H9 (cell line): ENCODE measurements at regions not wholly inside any gene's neighbourhood (a gene's known extent, or its start where the extent isn't known, plus 50 kb on each side); places are given as distances from the start of the nearest gene placed in this dataset.

Experiments used
- DNase-seq: peaks from one replicate; pipeline ENCODE4 v3.0.0-alpha.2; 2017
- H2AFZ ChIP-seq: one replicate; pipeline ENCODE4 v1.6.1; 2013; ENCODE audit warnings: mild to moderate bottlenecking, low read length, control low read depth, moderate library complexity
- H2AK5ac ChIP-seq: 2 replicates; pipeline ENCODE4 v1.6.1; 2013; ENCODE audit warnings: low read length, control low read depth, mixed read lengths; ENCODE audit not compliant: insufficient read length
- H2BK120ac ChIP-seq: one replicate; pipeline ENCODE4 v1.6.1; 2013; ENCODE audit warnings: low read depth, mild to moderate bottlenecking, low read length, control low read depth, inconsistent platforms; ENCODE audit not compliant: poor library complexity, severe bottlenecking
- H2BK12ac ChIP-seq: 2 replicates; pipeline ENCODE4 v1.6.1; 2013; ENCODE audit warnings: low read length, control low read depth, mixed read lengths, low read depth; ENCODE audit not compliant: insufficient read length
- H2BK15ac ChIP-seq: 2 replicates; pipeline ENCODE4 v1.6.1; 2013; ENCODE audit warnings: low read depth, low read length, control low read depth
- H2BK20ac ChIP-seq: one replicate; pipeline ENCODE4 v1.6.1; 2013; ENCODE audit warnings: low read depth, mild to moderate bottlenecking, low read length, control low read depth, inconsistent platforms; ENCODE audit not compliant: poor library complexity, severe bottlenecking
- H2BK5ac ChIP-seq: 2 replicates; pipeline ENCODE4 v1.6.1; 2013; ENCODE audit warnings: low read length, control low read depth, mixed read lengths; ENCODE audit not compliant: insufficient read length
- H3K14ac ChIP-seq: 2 replicates; pipeline ENCODE4 v1.6.1; 2013; ENCODE audit warnings: low read length, control low read depth; ENCODE audit not compliant: insufficient read depth
- H3K18ac ChIP-seq: 2 replicates; pipeline ENCODE4 v1.6.1; 2013; ENCODE audit warnings: low read depth, mild to moderate bottlenecking, mixed read lengths, low read length, control low read depth; ENCODE audit not compliant: insufficient read length
- H3K23ac ChIP-seq: 2 replicates; pipeline ENCODE4 v1.6.1; 2013; ENCODE audit warnings: low read length, control low read depth, mixed read lengths, low read depth; ENCODE audit not compliant: insufficient read length
- H3K23me2 ChIP-seq: 2 replicates; pipeline ENCODE4 v1.6.1; 2013; ENCODE audit warnings: low read depth, mild to moderate bottlenecking, mixed read lengths, low read length, control low read depth; ENCODE audit not compliant: insufficient read length, poor library complexity, severe bottlenecking
- H3K27ac ChIP-seq: 2 replicates; pipeline ENCODE4 v1.5.1; 2013; ENCODE audit warnings: low read length, control low read depth, mixed read lengths, low read depth; ENCODE audit not compliant: insufficient read length
- H3K27me3 ChIP-seq: 2 replicates; pipeline ENCODE4 v1.6.1; 2013; ENCODE audit warnings: low read length, control low read depth, inconsistent platforms; ENCODE audit not compliant: insufficient read depth
- H3K4ac ChIP-seq: 2 replicates; pipeline ENCODE4 v1.6.1; 2013; ENCODE audit warnings: low read depth, mild to moderate bottlenecking, control low read depth, inconsistent platforms, low read length, moderate library complexity
- H3K4me1 ChIP-seq: 2 replicates; pipeline ENCODE4 v1.6.1; 2013; ENCODE audit warnings: low read length, control low read depth, inconsistent platforms; ENCODE audit not compliant: insufficient read depth
- H3K4me2 ChIP-seq: 2 replicates; pipeline ENCODE4 v1.6.1; 2013; ENCODE audit warnings: low read length, control low read depth, mixed read lengths; ENCODE audit not compliant: insufficient read length, insufficient read depth
- H3K56ac ChIP-seq: 2 replicates; pipeline ENCODE4 v1.6.1; 2013; ENCODE audit warnings: low read depth, mild to moderate bottlenecking, mixed read lengths, low read length, control low read depth; ENCODE audit not compliant: insufficient read length
- H3K79me1 ChIP-seq: 2 replicates; pipeline ENCODE4 v1.6.1; 2013; ENCODE audit warnings: low read depth, mild to moderate bottlenecking, moderate library complexity, low read length, control low read depth, inconsistent platforms; ENCODE audit not compliant: insufficient read depth, poor library complexity, severe bottlenecking
- H3K79me2 ChIP-seq: 2 replicates; pipeline ENCODE4 v1.6.1; 2013; ENCODE audit warnings: low read length, control low read depth, inconsistent platforms; ENCODE audit not compliant: insufficient read depth
- H3K9ac ChIP-seq: 2 replicates; pipeline ENCODE4 v1.6.1; 2013; ENCODE audit warnings: low read length, control low read depth, mixed read lengths; ENCODE audit not compliant: insufficient read length; ENCODE audit errors: extremely low read depth
- H3K9me3 ChIP-seq: one replicate; pipeline ENCODE4 v1.6.1; 2013; ENCODE audit warnings: low read depth, low read length, inconsistent platforms; ENCODE audit not compliant: control insufficient read depth
- H3T11ph ChIP-seq: one replicate; pipeline ENCODE4 v1.6.1; 2013; ENCODE audit warnings: mild to moderate bottlenecking, low read length, control low read depth, inconsistent platforms
- H4K20me1 ChIP-seq: one replicate; pipeline ENCODE4 v1.6.1; 2013; ENCODE audit not compliant: control insufficient read depth, insufficient read length, insufficient read depth
- H4K5ac ChIP-seq: 2 replicates; pipeline ENCODE4 v1.6.1; 2013; ENCODE audit warnings: low read depth, mild to moderate bottlenecking, mixed read lengths, low read length, control low read depth; ENCODE audit not compliant: insufficient read length
- H4K8ac ChIP-seq: replicated peaks from 2 replicates; pipeline ENCODE4 v1.6.1; 2013; ENCODE audit warnings: low read length, control low read depth, mixed read lengths, low read depth; ENCODE audit not compliant: insufficient read length
- H4K91ac ChIP-seq: 2 replicates; pipeline ENCODE4 v1.6.1; 2013; ENCODE audit warnings: low read depth, mild to moderate bottlenecking, moderate library complexity, mixed read lengths, low read length, control low read depth; ENCODE audit not compliant: insufficient read length
- H3K27ac Mint-ChIP-seq, 3 experiments: 2 replicates in 2 of 3; 3 replicates in 1 of 3; pipeline ENCODE4 v1.8.0; 2020 to 2021; ENCODE audit warnings: mixed read lengths in 3 of 3, mild to moderate bottlenecking in 1 of 3, moderate library complexity in 1 of 3
- H3K27me3 Mint-ChIP-seq: 2 replicates; pipeline ENCODE4 v1.8.0; 2021; ENCODE audit warnings: low read depth, mild to moderate bottlenecking, moderate library complexity, mixed read lengths
- H3K36me3 Mint-ChIP-seq, 3 experiments: 2 replicates in 2 of 3; 3 replicates in 1 of 3; pipeline ENCODE4 v1.8.0; 2020 to 2021; ENCODE audit warnings: low read depth in 3 of 3, mixed read lengths in 3 of 3; ENCODE audit not compliant: insufficient read depth in 1 of 3
- H3K4me1 Mint-ChIP-seq, 2 experiments: 2 replicates each; pipeline ENCODE4 v1.8.0; 2020; ENCODE audit warnings: mixed read lengths in 2 of 2
- H3K4me3 Mint-ChIP-seq, 2 experiments: 2 replicates in 1 of 2; 3 replicates in 1 of 2; pipeline ENCODE4 v1.8.0; 2020 to 2021; ENCODE audit warnings: mild to moderate bottlenecking in 2 of 2, mixed read lengths in 2 of 2, moderate library complexity in 1 of 2
- H3K9me3 Mint-ChIP-seq, 2 experiments: 2 replicates in 1 of 2; 3 replicates in 1 of 2; pipeline ENCODE4 v1.8.0; 2020; ENCODE audit warnings: mild to moderate bottlenecking in 2 of 2, mixed read lengths in 2 of 2, moderate library complexity in 1 of 2
- WGBS: extraction: QIAGEN DNeasy Blood & Tissue Kit; methylation state at CpG from one replicate; pipeline ENCODE4 v1.1.7; 2013; ENCODE audit warnings: missing lambda C conversion rate, low lambda C conversion rate, mixed read lengths; ENCODE audit not compliant: insufficient read length; ENCODE audit errors: extremely low coverage; 5-methylcytosine and 5-hydroxymethylcytosine counted together
- TF ChIP-seq, protein P1 (sequence below): fragments of 200-600 bp; sonication (generic); conservative IDR thresholded peaks from 3 replicates; pipeline ENCODE4 v1.8.0; 2021; ENCODE audit warnings: antibody characterized with exemption, mild to moderate bottlenecking

DNA sequence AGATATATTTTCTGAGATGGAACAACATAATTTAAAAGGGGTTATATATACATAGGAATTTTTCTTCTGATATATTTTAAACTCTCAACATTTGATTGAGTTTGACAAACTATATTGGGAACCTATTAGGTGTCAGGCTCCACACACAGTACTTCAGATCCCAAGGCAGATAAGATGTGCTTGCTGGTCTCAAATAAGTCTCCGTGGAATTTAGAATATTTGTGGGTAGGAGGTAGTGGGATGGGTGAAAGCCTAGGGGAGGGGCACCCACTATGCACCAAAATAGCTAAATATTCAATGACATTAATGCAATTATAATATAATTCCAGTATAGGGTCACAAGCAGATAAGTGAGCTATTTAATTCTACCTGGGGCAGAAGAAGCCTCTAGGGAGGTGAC is 81.5 kb downstream of the ARL4A start:
- peak overlapping the region in 1 of 3 experiments; percentile 37; a peak in 1 of 7 replicates for H3K27ac Mint-ChIP-seq
- no peaks in the 10 kb centered on the region for H3K27me3 ChIP-seq
- H2BK5ac ChIP-seq, result no peak overlapping the region
- no peak overlapping the region for H4K8ac ChIP-seq
- peaks cover 6% of the 10 kb centered on the region; the same call in 1 of the 2 replicates for H3K4me1 ChIP-seq
- TF ChIP-seq, protein P1, sequence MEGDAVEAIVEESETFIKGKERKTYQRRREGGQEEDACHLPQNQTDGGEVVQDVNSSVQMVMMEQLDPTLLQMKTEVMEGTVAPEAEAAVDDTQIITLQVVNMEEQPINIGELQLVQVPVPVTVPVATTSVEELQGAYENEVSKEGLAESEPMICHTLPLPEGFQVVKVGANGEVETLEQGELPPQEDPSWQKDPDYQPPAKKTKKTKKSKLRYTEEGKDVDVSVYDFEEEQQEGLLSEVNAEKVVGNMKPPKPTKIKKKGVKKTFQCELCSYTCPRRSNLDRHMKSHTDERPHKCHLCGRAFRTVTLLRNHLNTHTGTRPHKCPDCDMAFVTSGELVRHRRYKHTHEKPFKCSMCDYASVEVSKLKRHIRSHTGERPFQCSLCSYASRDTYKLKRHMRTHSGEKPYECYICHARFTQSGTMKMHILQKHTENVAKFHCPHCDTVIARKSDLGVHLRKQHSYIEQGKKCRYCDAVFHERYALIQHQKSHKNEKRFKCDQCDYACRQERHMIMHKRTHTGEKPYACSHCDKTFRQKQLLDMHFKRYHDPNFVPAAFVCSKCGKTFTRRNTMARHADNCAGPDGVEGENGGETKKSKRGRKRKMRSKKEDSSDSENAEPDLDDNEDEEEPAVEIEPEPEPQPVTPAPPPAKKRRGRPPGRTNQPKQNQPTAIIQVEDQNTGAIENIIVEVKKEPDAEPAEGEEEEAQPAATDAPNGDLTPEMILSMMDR, result no peak
- no peak overlapping the region for H3K4ac ChIP-seq
- H2BK15ac ChIP-seq, result no peak overlapping the region
- no peak overlapping the region for H3K4me2 ChIP-seq
- H3K79me2 ChIP-seq, result no peaks in the 10 kb centered on the region
- H4K5ac ChIP-seq, result no peak overlapping the region
- no peak overlapping the region for H3K9ac ChIP-seq
- H3K4me1 Mint-ChIP-seq, result peaks cover 40 to 53% of the 10 kb centered on the region in 2 experiments
- no peak overlapping the region for H3K14ac ChIP-seq
- no peak overlapping the region for H3K18ac ChIP-seq
- peaks cover 8 to 13% of the 10 kb centered on the region in 2 experiments; a peak in 4 of 5 replicates for H3K9me3 Mint-ChIP-seq
- H3T11ph ChIP-seq, result no peak overlapping the region
- H3K23ac ChIP-seq, result no peak overlapping the region
- no peak overlapping the region for H3K56ac ChIP-seq
- no peaks in the 10 kb centered on the region for H3K9me3 ChIP-seq
- H2AFZ ChIP-seq, result no peak overlapping the region
- H3K23me2 ChIP-seq, result no peaks in the 10 kb centered on the region
- H3K27me3 Mint-ChIP-seq, result no peaks in the 10 kb centered on the region
- no peak overlapping the region for H2BK20ac ChIP-seq
- H3K36me3 Mint-ChIP-seq, result peaks cover 8 to 11% (median 9%) of the 10 kb centered on the region in 3 experiments; a peak in 6 of 7 replicates
- no peak overlapping the region for H2BK12ac ChIP-seq
- H2BK120ac ChIP-seq, result no peak overlapping the region
- no peak overlapping the region for H2AK5ac ChIP-seq
- whole genome bisulfite sequencing, result no CpG with 5 or more reads among the region's 1 CpG
- no peak overlapping the region for H4K91ac ChIP-seq
- no peak overlapping the region for H3K4me3 Mint-ChIP-seq
- no peak for DNase-seq
- H3K79me1 ChIP-seq, result no peaks in the 10 kb centered on the region
- no peak overlapping the region for H3K27ac ChIP-seq
- no peaks in the 10 kb centered on the region for H4K20me1 ChIP-seq
